GM23338 (cell line): ENCODE measurements at regions not wholly inside any gene's neighbourhood (a gene's known extent, or its start where the extent isn't known, plus 50 kb on each side); places are given as distances from the start of the nearest gene placed in this dataset.

Experiments
- ATAC-seq: fragments of 200-7000 bp; cut with Tn5 transposase; 3 replicates; pipeline ENCODE4 v1.9.1; 2020
- DNase-seq: peaks from one replicate; pipeline ENCODE4 v3.0.0-alpha.2; 2015; ENCODE audit warnings: low spot score
- H2AFZ ChIP-seq: fragments of 200-600 bp; sonication (generic); 2 replicates; pipeline ENCODE4 v1.8.0; 2016; ENCODE audit warnings: antibody characterized with exemption, mild to moderate bottlenecking, moderate library complexity
- H3F3A ChIP-seq: fragments of 200-600 bp; sonication (generic); replicated peaks from 2 replicates; pipeline ENCODE4 v1.8.0; 2017; ENCODE audit warnings: antibody characterized with exemption, mixed run types, low read depth
- H3K27ac ChIP-seq: fragments of 200-600 bp; sonication (generic); 2 replicates; pipeline ENCODE4 v1.6.1; 2016; ENCODE audit warnings: low read depth
- H3K27me3 ChIP-seq: fragments of 200-600 bp; sonication (generic); 2 replicates; pipeline ENCODE4 v1.8.0; 2016; ENCODE audit warnings: mild to moderate bottlenecking, mixed run types, moderate library complexity; ENCODE audit not compliant: insufficient read depth
- H3K36me3 ChIP-seq: fragments of 200-600 bp; sonication (generic); 2 replicates; pipeline ENCODE4 v1.8.0; 2016; ENCODE audit warnings: mild to moderate bottlenecking; ENCODE audit not compliant: insufficient read depth
- H3K4me1 ChIP-seq: fragments of 200-600 bp; sonication (generic); 2 replicates; pipeline ENCODE4 v1.8.0; 2016; ENCODE audit warnings: mild to moderate bottlenecking, moderate library complexity; ENCODE audit not compliant: insufficient read depth
- H3K4me2 ChIP-seq: fragments of 200-600 bp; sonication (generic); 2 replicates; pipeline ENCODE4 v1.7.1; 2017; ENCODE audit warnings: mixed run types
- H3K4me3 ChIP-seq: fragments of 200-600 bp; sonication (generic); 2 replicates; pipeline ENCODE4 v1.6.1; 2016; ENCODE audit warnings: mixed run types
- H3K79me2 ChIP-seq: fragments of 200-600 bp; sonication (generic); replicated peaks from 2 replicates; pipeline ENCODE4 v1.8.0; 2017; ENCODE audit warnings: mild to moderate bottlenecking; ENCODE audit not compliant: insufficient read depth
- H3K9me2 ChIP-seq: fragments of 200-600 bp; sonication (generic); 2 replicates; pipeline ENCODE4 v1.8.0; 2017; ENCODE audit not compliant: insufficient read depth
- H4K20me1 ChIP-seq: fragments of 200-600 bp; sonication (generic); replicated peaks from 2 replicates; pipeline ENCODE4 v1.8.0; 2017; ENCODE audit warnings: mild to moderate bottlenecking; ENCODE audit not compliant: insufficient read depth
- H3K27ac Mint-ChIP-seq: 2 replicates; pipeline ENCODE4 v1.8.0; 2020; ENCODE audit warnings: inconsistent platforms, mild to moderate bottlenecking, moderate library complexity, mixed read lengths
- H3K27me3 Mint-ChIP-seq: 3 replicates; pipeline ENCODE4 v1.8.0; 2022; ENCODE audit warnings: low read depth, mild to moderate bottlenecking, moderate library complexity, mixed read lengths, inconsistent platforms; ENCODE audit not compliant: insufficient read depth, poor library complexity
- H3K36me3 Mint-ChIP-seq: 3 replicates; pipeline ENCODE4 v1.8.0; 2021; ENCODE audit warnings: low read depth, mild to moderate bottlenecking, inconsistent platforms, moderate library complexity, mixed read lengths
- H3K4me1 Mint-ChIP-seq: 3 replicates; pipeline ENCODE4 v1.8.0; 2020; ENCODE audit warnings: mild to moderate bottlenecking, inconsistent platforms, mixed read lengths
- H3K4me3 Mint-ChIP-seq: 3 replicates; pipeline ENCODE4 v1.8.0; 2021; ENCODE audit warnings: moderate library complexity, mild to moderate bottlenecking, inconsistent platforms, mixed read lengths
- H3K9me3 Mint-ChIP-seq: 3 replicates; pipeline ENCODE4 v1.8.0; 2020; ENCODE audit warnings: moderate library complexity, mild to moderate bottlenecking, inconsistent platforms, mixed read lengths
- CREB1 ChIP-seq: fragments of 250-450 bp; sonication (Bioruptor Pico); IDR thresholded peaks from 2 replicates; pipeline ENCODE4 v1.5.0; 2020; ENCODE audit warnings: low read depth, mild to moderate bottlenecking, moderate library complexity
- EZH2 ChIP-seq: fragments of 200-600 bp; sonication (generic); IDR thresholded peaks from one replicate; pipeline ENCODE4 v1.8.0; 2017; ENCODE audit warnings: antibody characterized with exemption, mild to moderate bottlenecking, low read depth; ENCODE audit not compliant: unreplicated experiment
- EZH2phosphoT487 ChIP-seq: fragments of 200-600 bp; sonication (generic); IDR thresholded peaks from one replicate; pipeline ENCODE4 v1.8.1; 2018; ENCODE audit warnings: antibody characterized with exemption; ENCODE audit not compliant: unreplicated experiment
- JUNB ChIP-seq: IDR thresholded peaks from one replicate; pipeline ENCODE4 v1.6.1; 2016; ENCODE audit warnings: antibody characterized with exemption; ENCODE audit not compliant: unreplicated experiment
- NANOG ChIP-seq: IDR thresholded peaks from 2 replicates; pipeline ENCODE4 v1.6.1; 2016; ENCODE audit warnings: antibody characterized with exemption, borderline replicate concordance
- POLR2AphosphoS5 ChIP-seq: IDR thresholded peaks from 2 replicates; pipeline ENCODE4 v1.6.1; 2016; ENCODE audit warnings: antibody characterized with exemption, low read depth
- STAT1 ChIP-seq: IDR thresholded peaks from one replicate; pipeline ENCODE4 v1.6.1; 2016; ENCODE audit warnings: antibody characterized with exemption; ENCODE audit not compliant: unreplicated experiment
- ZNF114 ChIP-seq: fragments of 250-450 bp; sonication (Bioruptor Pico); IDR thresholded peaks from 2 replicates; pipeline ENCODE4 v1.5.0; 2020; ENCODE audit warnings: mild to moderate bottlenecking, moderate library complexity
- ZNF331 ChIP-seq: fragments of 250-450 bp; sonication (Bioruptor Pico); IDR thresholded peaks from 2 replicates; pipeline ENCODE4 v1.5.0; 2020; ENCODE audit warnings: low read depth, mild to moderate bottlenecking, moderate library complexity
- TF ChIP-seq, protein P1 (sequence below): fragments of 250-450 bp; sonication (Bioruptor Pico); IDR thresholded peaks from 2 replicates; pipeline ENCODE4 v1.5.0; 2020; ENCODE audit warnings: mild to moderate bottlenecking, moderate library complexity
- TF ChIP-seq, protein P2 (sequence below), 2 experiments: fragments of 200-600 bp in 1 of 2; sonication (generic) in 1 of 2; conservative IDR thresholded peaks; 2 replicates each; pipeline versions ENCODE4 v1.5.1 to v1.6.1; 2016 to 2017; ENCODE audit warnings: antibody characterized with exemption in 2 of 2, low read depth in 2 of 2, mild to moderate bottlenecking in 2 of 2, moderate library complexity in 1 of 2
- TF ChIP-seq, protein P3 (sequence below): IDR thresholded peaks from 2 replicates; pipeline ENCODE4 v1.6.1; 2016; ENCODE audit warnings: antibody characterized with exemption
- TF ChIP-seq, protein P4 (sequence below): IDR thresholded peaks from one replicate; pipeline ENCODE4 v1.6.1; 2018; ENCODE audit warnings: antibody characterized with exemption; ENCODE audit not compliant: unreplicated experiment

DNA sequence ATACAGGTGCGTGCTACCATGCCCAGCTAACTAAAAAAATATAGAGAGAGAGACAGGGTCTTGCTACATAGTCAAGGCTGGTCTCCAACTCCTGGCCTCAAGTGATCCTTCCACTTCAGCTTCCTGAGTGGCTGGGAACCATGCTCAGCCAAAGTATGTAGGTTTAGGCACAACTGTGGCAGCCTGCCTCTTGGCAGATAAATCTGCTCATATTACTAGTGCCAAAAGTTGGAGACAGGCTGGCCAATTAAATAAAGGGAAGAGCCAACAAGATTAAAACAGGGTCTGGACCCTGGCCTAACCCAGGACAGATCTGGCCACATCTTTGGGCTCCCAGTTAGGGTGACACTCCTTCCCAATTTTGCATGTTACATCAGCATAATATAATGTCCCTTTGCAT lies 151.7 kb downstream of the CBLN1 start (continued):
- TF ChIP-seq, protein P1, sequence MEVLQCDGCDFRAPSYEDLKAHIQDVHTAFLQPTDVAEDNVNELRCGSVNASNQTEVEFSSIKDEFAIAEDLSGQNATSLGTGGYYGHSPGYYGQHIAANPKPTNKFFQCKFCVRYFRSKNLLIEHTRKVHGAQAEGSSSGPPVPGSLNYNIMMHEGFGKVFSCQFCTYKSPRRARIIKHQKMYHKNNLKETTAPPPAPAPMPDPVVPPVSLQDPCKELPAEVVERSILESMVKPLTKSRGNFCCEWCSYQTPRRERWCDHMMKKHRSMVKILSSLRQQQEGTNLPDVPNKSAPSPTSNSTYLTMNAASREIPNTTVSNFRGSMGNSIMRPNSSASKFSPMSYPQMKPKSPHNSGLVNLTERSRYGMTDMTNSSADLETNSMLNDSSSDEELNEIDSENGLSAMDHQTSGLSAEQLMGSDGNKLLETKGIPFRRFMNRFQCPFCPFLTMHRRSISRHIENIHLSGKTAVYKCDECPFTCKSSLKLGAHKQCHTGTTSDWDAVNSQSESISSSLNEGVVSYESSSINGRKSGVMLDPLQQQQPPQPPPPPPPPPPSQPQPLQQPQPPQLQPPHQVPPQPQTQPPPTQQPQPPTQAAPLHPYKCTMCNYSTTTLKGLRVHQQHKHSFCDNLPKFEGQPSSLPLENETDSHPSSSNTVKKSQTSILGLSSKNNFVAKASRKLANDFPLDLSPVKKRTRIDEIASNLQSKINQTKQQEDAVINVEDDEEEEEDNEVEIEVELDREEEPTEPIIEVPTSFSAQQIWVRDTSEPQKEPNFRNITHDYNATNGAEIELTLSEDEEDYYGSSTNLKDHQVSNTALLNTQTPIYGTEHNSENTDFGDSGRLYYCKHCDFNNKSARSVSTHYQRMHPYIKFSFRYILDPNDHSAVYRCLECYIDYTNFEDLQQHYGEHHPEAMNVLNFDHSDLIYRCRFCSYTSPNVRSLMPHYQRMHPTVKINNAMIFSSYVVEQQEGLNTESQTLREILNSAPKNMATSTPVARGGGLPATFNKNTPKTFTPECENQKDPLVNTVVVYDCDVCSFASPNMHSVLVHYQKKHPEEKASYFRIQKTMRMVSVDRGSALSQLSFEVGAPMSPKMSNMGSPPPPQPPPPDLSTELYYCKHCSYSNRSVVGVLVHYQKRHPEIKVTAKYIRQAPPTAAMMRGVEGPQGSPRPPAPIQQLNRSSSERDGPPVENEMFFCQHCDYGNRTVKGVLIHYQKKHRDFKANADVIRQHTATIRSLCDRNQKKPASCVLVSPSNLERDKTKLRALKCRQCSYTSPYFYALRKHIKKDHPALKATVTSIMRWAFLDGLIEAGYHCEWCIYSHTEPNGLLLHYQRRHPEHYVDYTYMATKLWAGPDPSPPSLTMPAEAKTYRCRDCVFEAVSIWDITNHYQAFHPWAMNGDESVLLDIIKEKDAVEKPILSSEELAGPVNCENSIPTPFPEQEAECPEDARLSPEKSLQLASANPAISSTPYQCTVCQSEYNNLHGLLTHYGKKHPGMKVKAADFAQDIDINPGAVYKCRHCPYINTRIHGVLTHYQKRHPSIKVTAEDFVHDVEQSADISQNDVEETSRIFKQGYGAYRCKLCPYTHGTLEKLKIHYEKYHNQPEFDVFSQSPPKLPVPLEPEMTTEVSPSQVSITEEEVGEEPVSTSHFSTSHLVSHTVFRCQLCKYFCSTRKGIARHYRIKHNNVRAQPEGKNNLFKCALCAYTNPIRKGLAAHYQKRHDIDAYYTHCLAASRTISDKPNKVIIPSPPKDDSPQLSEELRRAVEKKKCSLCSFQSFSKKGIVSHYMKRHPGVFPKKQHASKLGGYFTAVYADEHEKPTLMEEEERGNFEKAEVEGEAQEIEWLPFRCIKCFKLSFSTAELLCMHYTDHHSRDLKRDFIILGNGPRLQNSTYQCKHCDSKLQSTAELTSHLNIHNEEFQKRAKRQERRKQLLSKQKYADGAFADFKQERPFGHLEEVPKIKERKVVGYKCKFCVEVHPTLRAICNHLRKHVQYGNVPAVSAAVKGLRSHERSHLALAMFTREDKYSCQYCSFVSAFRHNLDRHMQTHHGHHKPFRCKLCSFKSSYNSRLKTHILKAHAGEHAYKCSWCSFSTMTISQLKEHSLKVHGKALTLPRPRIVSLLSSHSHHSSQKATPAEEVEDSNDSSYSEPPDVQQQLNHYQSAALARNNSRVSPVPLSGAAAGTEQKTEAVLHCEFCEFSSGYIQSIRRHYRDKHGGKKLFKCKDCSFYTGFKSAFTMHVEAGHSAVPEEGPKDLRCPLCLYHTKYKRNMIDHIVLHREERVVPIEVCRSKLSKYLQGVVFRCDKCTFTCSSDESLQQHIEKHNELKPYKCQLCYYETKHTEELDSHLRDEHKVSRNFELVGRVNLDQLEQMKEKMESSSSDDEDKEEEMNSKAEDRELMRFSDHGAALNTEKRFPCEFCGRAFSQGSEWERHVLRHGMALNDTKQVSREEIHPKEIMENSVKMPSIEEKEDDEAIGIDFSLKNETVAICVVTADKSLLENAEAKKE (CRISPR knock-in tag), result no peak
- TF ChIP-seq STAT1 (no peak), CREB1 (CRISPR knock-in tag) (no peak)

DNA sequence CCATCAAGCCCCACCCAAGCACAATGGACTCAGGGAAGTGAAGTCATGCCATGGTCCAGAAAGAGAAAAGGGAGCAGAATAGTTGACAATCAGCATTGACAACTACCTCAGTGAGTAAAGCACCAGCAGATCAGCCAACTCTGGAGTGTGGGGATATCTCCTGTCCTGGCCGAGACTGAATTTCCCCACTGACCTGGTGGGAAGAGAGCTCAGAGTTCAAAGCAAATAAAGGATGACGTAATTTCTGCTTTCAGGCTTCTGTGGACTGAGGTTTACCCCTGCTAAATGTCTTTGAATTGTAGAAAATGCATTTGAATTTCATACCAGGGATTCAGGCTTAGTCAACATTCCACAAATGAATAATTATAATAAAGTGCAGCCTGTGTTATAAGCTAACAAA lies 152.9 kb downstream of the CBLN1 start:
- Histone ChIP-seq H3K27ac (no peak overlapping the region), H3K79me2 (no peaks in the 10 kb centered on the region), H3K4me1 (peaks cover 7% of the 10 kb centered on the region; the same call in 1 of the 2 replicates), H3F3A (no peaks in the 10 kb centered on the region), H3K27me3 (no peaks in the 10 kb centered on the region), H2AFZ (no peak overlapping the region), H3K9me2 (0 out of 2 replicates have a peak, but pooled peaks cover 5% of the 10 kb centered on the region), H3K4me2 (no peak overlapping the region), H4K20me1 (peaks cover 4% of the 10 kb centered on the region; the same call in 1 of the 2 replicates), H3K36me3 (no peaks in the 10 kb centered on the region), H3K4me3 (no peak overlapping the region)
- peaks cover 7% of the 10 kb centered on the region; the same call in 1 of the 3 replicates for H3K4me1 Mint-ChIP-seq
- no peak for DNase-seq
- no peak overlapping the region for H3K27ac Mint-ChIP-seq
- TF ChIP-seq POLR2AphosphoS5, result no peak
- no peak for TF ChIP-seq EZH2phosphoT487
- no peak for TF ChIP-seq JUNB
- TF ChIP-seq, protein P2, sequence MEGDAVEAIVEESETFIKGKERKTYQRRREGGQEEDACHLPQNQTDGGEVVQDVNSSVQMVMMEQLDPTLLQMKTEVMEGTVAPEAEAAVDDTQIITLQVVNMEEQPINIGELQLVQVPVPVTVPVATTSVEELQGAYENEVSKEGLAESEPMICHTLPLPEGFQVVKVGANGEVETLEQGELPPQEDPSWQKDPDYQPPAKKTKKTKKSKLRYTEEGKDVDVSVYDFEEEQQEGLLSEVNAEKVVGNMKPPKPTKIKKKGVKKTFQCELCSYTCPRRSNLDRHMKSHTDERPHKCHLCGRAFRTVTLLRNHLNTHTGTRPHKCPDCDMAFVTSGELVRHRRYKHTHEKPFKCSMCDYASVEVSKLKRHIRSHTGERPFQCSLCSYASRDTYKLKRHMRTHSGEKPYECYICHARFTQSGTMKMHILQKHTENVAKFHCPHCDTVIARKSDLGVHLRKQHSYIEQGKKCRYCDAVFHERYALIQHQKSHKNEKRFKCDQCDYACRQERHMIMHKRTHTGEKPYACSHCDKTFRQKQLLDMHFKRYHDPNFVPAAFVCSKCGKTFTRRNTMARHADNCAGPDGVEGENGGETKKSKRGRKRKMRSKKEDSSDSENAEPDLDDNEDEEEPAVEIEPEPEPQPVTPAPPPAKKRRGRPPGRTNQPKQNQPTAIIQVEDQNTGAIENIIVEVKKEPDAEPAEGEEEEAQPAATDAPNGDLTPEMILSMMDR (conservative IDR thresholded peaks at IDR 0.05; ENCODE audit: low read depth in 2 of 2), result no peak
- no peak for TF ChIP-seq STAT1
- no peak for TF ChIP-seq ZNF114 (CRISPR knock-in tag)
- no peak for TF ChIP-seq NANOG
- TF ChIP-seq CREB1 (CRISPR knock-in tag), result no peak
- TF ChIP-seq, protein P3, sequence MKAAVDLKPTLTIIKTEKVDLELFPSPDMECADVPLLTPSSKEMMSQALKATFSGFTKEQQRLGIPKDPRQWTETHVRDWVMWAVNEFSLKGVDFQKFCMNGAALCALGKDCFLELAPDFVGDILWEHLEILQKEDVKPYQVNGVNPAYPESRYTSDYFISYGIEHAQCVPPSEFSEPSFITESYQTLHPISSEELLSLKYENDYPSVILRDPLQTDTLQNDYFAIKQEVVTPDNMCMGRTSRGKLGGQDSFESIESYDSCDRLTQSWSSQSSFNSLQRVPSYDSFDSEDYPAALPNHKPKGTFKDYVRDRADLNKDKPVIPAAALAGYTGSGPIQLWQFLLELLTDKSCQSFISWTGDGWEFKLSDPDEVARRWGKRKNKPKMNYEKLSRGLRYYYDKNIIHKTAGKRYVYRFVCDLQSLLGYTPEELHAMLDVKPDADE, result no peak
- TF ChIP-seq, protein P4, sequence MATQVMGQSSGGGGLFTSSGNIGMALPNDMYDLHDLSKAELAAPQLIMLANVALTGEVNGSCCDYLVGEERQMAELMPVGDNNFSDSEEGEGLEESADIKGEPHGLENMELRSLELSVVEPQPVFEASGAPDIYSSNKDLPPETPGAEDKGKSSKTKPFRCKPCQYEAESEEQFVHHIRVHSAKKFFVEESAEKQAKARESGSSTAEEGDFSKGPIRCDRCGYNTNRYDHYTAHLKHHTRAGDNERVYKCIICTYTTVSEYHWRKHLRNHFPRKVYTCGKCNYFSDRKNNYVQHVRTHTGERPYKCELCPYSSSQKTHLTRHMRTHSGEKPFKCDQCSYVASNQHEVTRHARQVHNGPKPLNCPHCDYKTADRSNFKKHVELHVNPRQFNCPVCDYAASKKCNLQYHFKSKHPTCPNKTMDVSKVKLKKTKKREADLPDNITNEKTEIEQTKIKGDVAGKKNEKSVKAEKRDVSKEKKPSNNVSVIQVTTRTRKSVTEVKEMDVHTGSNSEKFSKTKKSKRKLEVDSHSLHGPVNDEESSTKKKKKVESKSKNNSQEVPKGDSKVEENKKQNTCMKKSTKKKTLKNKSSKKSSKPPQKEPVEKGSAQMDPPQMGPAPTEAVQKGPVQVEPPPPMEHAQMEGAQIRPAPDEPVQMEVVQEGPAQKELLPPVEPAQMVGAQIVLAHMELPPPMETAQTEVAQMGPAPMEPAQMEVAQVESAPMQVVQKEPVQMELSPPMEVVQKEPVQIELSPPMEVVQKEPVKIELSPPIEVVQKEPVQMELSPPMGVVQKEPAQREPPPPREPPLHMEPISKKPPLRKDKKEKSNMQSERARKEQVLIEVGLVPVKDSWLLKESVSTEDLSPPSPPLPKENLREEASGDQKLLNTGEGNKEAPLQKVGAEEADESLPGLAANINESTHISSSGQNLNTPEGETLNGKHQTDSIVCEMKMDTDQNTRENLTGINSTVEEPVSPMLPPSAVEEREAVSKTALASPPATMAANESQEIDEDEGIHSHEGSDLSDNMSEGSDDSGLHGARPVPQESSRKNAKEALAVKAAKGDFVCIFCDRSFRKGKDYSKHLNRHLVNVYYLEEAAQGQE, result no peak
- TF ChIP-seq ZNF331, result no peak
- no peak for TF ChIP-seq EZH2
- no peaks in the 10 kb centered on the region for H3K9me3 Mint-ChIP-seq
- no peak for ATAC-seq
- no peaks in the 10 kb centered on the region for H3K36me3 Mint-ChIP-seq
- H3K27me3 Mint-ChIP-seq, result no peaks in the 10 kb centered on the region
- H3K4me3 Mint-ChIP-seq, result no peak overlapping the region
